GM23338 (cell line): ENCODE measurements at regions not wholly inside any gene's neighbourhood (a gene's known extent, or its start where the extent isn't known, plus 50 kb on each side); places are given as distances from the start of the nearest gene placed in this dataset.

Experiments
- ATAC-seq: fragments of 200-7000 bp; cut with Tn5 transposase; 3 replicates; pipeline ENCODE4 v1.9.1; 2020
- DNase-seq: peaks from one replicate; pipeline ENCODE4 v3.0.0-alpha.2; 2015; ENCODE audit warnings: low spot score
- H2AFZ ChIP-seq: fragments of 200-600 bp; sonication (generic); 2 replicates; pipeline ENCODE4 v1.8.0; 2016; ENCODE audit warnings: antibody characterized with exemption, mild to moderate bottlenecking, moderate library complexity
- H3F3A ChIP-seq: fragments of 200-600 bp; sonication (generic); replicated peaks from 2 replicates; pipeline ENCODE4 v1.8.0; 2017; ENCODE audit warnings: antibody characterized with exemption, mixed run types, low read depth
- H3K27ac ChIP-seq: fragments of 200-600 bp; sonication (generic); 2 replicates; pipeline ENCODE4 v1.6.1; 2016; ENCODE audit warnings: low read depth
- H3K27me3 ChIP-seq: fragments of 200-600 bp; sonication (generic); 2 replicates; pipeline ENCODE4 v1.8.0; 2016; ENCODE audit warnings: mild to moderate bottlenecking, mixed run types, moderate library complexity; ENCODE audit not compliant: insufficient read depth
- H3K36me3 ChIP-seq: fragments of 200-600 bp; sonication (generic); 2 replicates; pipeline ENCODE4 v1.8.0; 2016; ENCODE audit warnings: mild to moderate bottlenecking; ENCODE audit not compliant: insufficient read depth
- H3K4me1 ChIP-seq: fragments of 200-600 bp; sonication (generic); 2 replicates; pipeline ENCODE4 v1.8.0; 2016; ENCODE audit warnings: mild to moderate bottlenecking, moderate library complexity; ENCODE audit not compliant: insufficient read depth
- H3K4me2 ChIP-seq: fragments of 200-600 bp; sonication (generic); 2 replicates; pipeline ENCODE4 v1.7.1; 2017; ENCODE audit warnings: mixed run types
- H3K4me3 ChIP-seq: fragments of 200-600 bp; sonication (generic); 2 replicates; pipeline ENCODE4 v1.6.1; 2016; ENCODE audit warnings: mixed run types
- H3K79me2 ChIP-seq: fragments of 200-600 bp; sonication (generic); replicated peaks from 2 replicates; pipeline ENCODE4 v1.8.0; 2017; ENCODE audit warnings: mild to moderate bottlenecking; ENCODE audit not compliant: insufficient read depth
- H3K9me2 ChIP-seq: fragments of 200-600 bp; sonication (generic); 2 replicates; pipeline ENCODE4 v1.8.0; 2017; ENCODE audit not compliant: insufficient read depth
- H4K20me1 ChIP-seq: fragments of 200-600 bp; sonication (generic); replicated peaks from 2 replicates; pipeline ENCODE4 v1.8.0; 2017; ENCODE audit warnings: mild to moderate bottlenecking; ENCODE audit not compliant: insufficient read depth
- H3K27ac Mint-ChIP-seq: 2 replicates; pipeline ENCODE4 v1.8.0; 2020; ENCODE audit warnings: inconsistent platforms, mild to moderate bottlenecking, moderate library complexity, mixed read lengths
- H3K27me3 Mint-ChIP-seq: 3 replicates; pipeline ENCODE4 v1.8.0; 2022; ENCODE audit warnings: low read depth, mild to moderate bottlenecking, moderate library complexity, mixed read lengths, inconsistent platforms; ENCODE audit not compliant: insufficient read depth, poor library complexity
- H3K36me3 Mint-ChIP-seq: 3 replicates; pipeline ENCODE4 v1.8.0; 2021; ENCODE audit warnings: low read depth, mild to moderate bottlenecking, inconsistent platforms, moderate library complexity, mixed read lengths
- H3K4me1 Mint-ChIP-seq: 3 replicates; pipeline ENCODE4 v1.8.0; 2020; ENCODE audit warnings: mild to moderate bottlenecking, inconsistent platforms, mixed read lengths
- H3K4me3 Mint-ChIP-seq: 3 replicates; pipeline ENCODE4 v1.8.0; 2021; ENCODE audit warnings: moderate library complexity, mild to moderate bottlenecking, inconsistent platforms, mixed read lengths
- H3K9me3 Mint-ChIP-seq: 3 replicates; pipeline ENCODE4 v1.8.0; 2020; ENCODE audit warnings: moderate library complexity, mild to moderate bottlenecking, inconsistent platforms, mixed read lengths
- CREB1 ChIP-seq: fragments of 250-450 bp; sonication (Bioruptor Pico); IDR thresholded peaks from 2 replicates; pipeline ENCODE4 v1.5.0; 2020; ENCODE audit warnings: low read depth, mild to moderate bottlenecking, moderate library complexity
- ETS1 ChIP-seq: IDR thresholded peaks from 2 replicates; pipeline ENCODE4 v1.6.1; 2016; ENCODE audit warnings: antibody characterized with exemption
- EZH2 ChIP-seq: fragments of 200-600 bp; sonication (generic); IDR thresholded peaks from one replicate; pipeline ENCODE4 v1.8.0; 2017; ENCODE audit warnings: antibody characterized with exemption, mild to moderate bottlenecking, low read depth; ENCODE audit not compliant: unreplicated experiment
- EZH2phosphoT487 ChIP-seq: fragments of 200-600 bp; sonication (generic); IDR thresholded peaks from one replicate; pipeline ENCODE4 v1.8.1; 2018; ENCODE audit warnings: antibody characterized with exemption; ENCODE audit not compliant: unreplicated experiment
- JUNB ChIP-seq: IDR thresholded peaks from one replicate; pipeline ENCODE4 v1.6.1; 2016; ENCODE audit warnings: antibody characterized with exemption; ENCODE audit not compliant: unreplicated experiment
- NANOG ChIP-seq: IDR thresholded peaks from 2 replicates; pipeline ENCODE4 v1.6.1; 2016; ENCODE audit warnings: antibody characterized with exemption, borderline replicate concordance
- POLR2AphosphoS5 ChIP-seq: IDR thresholded peaks from 2 replicates; pipeline ENCODE4 v1.6.1; 2016; ENCODE audit warnings: antibody characterized with exemption, low read depth
- STAT1 ChIP-seq: IDR thresholded peaks from one replicate; pipeline ENCODE4 v1.6.1; 2016; ENCODE audit warnings: antibody characterized with exemption; ENCODE audit not compliant: unreplicated experiment
- ZNF114 ChIP-seq: fragments of 250-450 bp; sonication (Bioruptor Pico); IDR thresholded peaks from 2 replicates; pipeline ENCODE4 v1.5.0; 2020; ENCODE audit warnings: mild to moderate bottlenecking, moderate library complexity
- ZNF331 ChIP-seq: fragments of 250-450 bp; sonication (Bioruptor Pico); IDR thresholded peaks from 2 replicates; pipeline ENCODE4 v1.5.0; 2020; ENCODE audit warnings: low read depth, mild to moderate bottlenecking, moderate library complexity
- ZNF462 ChIP-seq: fragments of 250-450 bp; sonication (Bioruptor Pico); IDR thresholded peaks from 2 replicates; pipeline ENCODE4 v1.5.0; 2020; ENCODE audit warnings: mild to moderate bottlenecking, moderate library complexity
- TF ChIP-seq, protein P1 (sequence below): IDR thresholded peaks from one replicate; pipeline ENCODE4 v1.6.1; 2018; ENCODE audit warnings: antibody characterized with exemption; ENCODE audit not compliant: unreplicated experiment
- TF ChIP-seq, protein P2 (sequence below), 2 experiments: fragments of 200-600 bp in 1 of 2; sonication (generic) in 1 of 2; conservative IDR thresholded peaks; 2 replicates each; pipeline versions ENCODE4 v1.5.1 to v1.6.1; 2016 to 2017; ENCODE audit warnings: antibody characterized with exemption in 2 of 2, low read depth in 2 of 2, mild to moderate bottlenecking in 2 of 2, moderate library complexity in 1 of 2

GRCh38 chr6:68053805-68054373 is 581.2 kb upstream of the ADGRB3 start:
- Mint-ChIP-seq H3K27ac (no peak overlapping the region), H3K36me3 (peaks cover 20% of the 10 kb centered on the region; the same call in 2 of the 3 replicates), H3K4me1 (no peaks in the 10 kb centered on the region), H3K9me3 (peaks cover 20% of the 10 kb centered on the region), H3K4me3 (no peak overlapping the region), H3K27me3 (no peaks in the 10 kb centered on the region)
- Histone ChIP-seq H3K36me3 (no peaks in the 10 kb centered on the region; the same call in 1 of the 2 replicates), H3F3A (no peaks in the 10 kb centered on the region), H3K27ac (no peak overlapping the region), H3K79me2 (no peaks in the 10 kb centered on the region), H2AFZ (no peak overlapping the region), H3K4me2 (no peak overlapping the region), H3K4me1 (no peaks in the 10 kb centered on the region), H4K20me1 (no peaks in the 10 kb centered on the region), H3K27me3 (no peaks in the 10 kb centered on the region), H3K9me2 (no peaks in the 10 kb centered on the region), H3K4me3 (no peak overlapping the region)
- TF ChIP-seq EZH2 (no peak), ZNF331 (CRISPR knock-in tag) (no peak), POLR2AphosphoS5 (no peak), ETS1 (no peak), EZH2phosphoT487 (no peak), CREB1 (CRISPR knock-in tag) (no peak), NANOG (no peak), STAT1 (no peak), JUNB (no peak), ZNF114 (CRISPR knock-in tag) (no peak), ZNF462 (no peak)
- TF ChIP-seq, protein P1, sequence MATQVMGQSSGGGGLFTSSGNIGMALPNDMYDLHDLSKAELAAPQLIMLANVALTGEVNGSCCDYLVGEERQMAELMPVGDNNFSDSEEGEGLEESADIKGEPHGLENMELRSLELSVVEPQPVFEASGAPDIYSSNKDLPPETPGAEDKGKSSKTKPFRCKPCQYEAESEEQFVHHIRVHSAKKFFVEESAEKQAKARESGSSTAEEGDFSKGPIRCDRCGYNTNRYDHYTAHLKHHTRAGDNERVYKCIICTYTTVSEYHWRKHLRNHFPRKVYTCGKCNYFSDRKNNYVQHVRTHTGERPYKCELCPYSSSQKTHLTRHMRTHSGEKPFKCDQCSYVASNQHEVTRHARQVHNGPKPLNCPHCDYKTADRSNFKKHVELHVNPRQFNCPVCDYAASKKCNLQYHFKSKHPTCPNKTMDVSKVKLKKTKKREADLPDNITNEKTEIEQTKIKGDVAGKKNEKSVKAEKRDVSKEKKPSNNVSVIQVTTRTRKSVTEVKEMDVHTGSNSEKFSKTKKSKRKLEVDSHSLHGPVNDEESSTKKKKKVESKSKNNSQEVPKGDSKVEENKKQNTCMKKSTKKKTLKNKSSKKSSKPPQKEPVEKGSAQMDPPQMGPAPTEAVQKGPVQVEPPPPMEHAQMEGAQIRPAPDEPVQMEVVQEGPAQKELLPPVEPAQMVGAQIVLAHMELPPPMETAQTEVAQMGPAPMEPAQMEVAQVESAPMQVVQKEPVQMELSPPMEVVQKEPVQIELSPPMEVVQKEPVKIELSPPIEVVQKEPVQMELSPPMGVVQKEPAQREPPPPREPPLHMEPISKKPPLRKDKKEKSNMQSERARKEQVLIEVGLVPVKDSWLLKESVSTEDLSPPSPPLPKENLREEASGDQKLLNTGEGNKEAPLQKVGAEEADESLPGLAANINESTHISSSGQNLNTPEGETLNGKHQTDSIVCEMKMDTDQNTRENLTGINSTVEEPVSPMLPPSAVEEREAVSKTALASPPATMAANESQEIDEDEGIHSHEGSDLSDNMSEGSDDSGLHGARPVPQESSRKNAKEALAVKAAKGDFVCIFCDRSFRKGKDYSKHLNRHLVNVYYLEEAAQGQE = no peak
- TF ChIP-seq, protein P2, sequence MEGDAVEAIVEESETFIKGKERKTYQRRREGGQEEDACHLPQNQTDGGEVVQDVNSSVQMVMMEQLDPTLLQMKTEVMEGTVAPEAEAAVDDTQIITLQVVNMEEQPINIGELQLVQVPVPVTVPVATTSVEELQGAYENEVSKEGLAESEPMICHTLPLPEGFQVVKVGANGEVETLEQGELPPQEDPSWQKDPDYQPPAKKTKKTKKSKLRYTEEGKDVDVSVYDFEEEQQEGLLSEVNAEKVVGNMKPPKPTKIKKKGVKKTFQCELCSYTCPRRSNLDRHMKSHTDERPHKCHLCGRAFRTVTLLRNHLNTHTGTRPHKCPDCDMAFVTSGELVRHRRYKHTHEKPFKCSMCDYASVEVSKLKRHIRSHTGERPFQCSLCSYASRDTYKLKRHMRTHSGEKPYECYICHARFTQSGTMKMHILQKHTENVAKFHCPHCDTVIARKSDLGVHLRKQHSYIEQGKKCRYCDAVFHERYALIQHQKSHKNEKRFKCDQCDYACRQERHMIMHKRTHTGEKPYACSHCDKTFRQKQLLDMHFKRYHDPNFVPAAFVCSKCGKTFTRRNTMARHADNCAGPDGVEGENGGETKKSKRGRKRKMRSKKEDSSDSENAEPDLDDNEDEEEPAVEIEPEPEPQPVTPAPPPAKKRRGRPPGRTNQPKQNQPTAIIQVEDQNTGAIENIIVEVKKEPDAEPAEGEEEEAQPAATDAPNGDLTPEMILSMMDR (conservative IDR thresholded peaks at IDR 0.05; ENCODE audit: low read depth in 2 of 2) = no peak
- no peak for DNase-seq
- ATAC-seq = no peak
